ENCODE measurements at regions not wholly inside any gene's neighbourhood (a gene's known extent, or its start where the extent isn't known, plus 50 kb on each side); places are given as distances from the start of the nearest gene placed in this dataset.

- DNase-seq: peak in 1 of 3 donors; percentile 75
Measured at GRCh38 chr3:90011131-90011530, 903.7 kb downstream of the EPHA3 start.

GRCh38 chr3:90011596-90011995 lies 904.2 kb downstream of the EPHA3 start:
- DNase-seq: no peak

GRCh38 chr3:90011996-90012395 lies 904.6 kb downstream of the EPHA3 start:
- DNase-seq: no peak

- peak; percentile 78 to 90 (median 90) for DNase-seq
Measured at GRCh38 chr3:90015688-90016356, 908.4 kb downstream of the EPHA3 start.

GRCh38 chr3:90016555-90016954 lies 909.1 kb downstream of the EPHA3 start:
- DNase-seq: peak in 1 of 3 donors; percentile 72

GRCh38 chr3:90018779-90019178 lies 911.4 kb downstream of the EPHA3 start:
- DNase-seq: peak in 1 of 3 donors; percentile 66

- DNase-seq: no peak
Measured at GRCh38 chr3:90025019-90025418, 917.6 kb downstream of the EPHA3 start.

GRCh38 chr3:90026406-90026805 lies 919.0 kb downstream of the EPHA3 start:
- no peak for DNase-seq

GRCh38 chr3:90031121-90031520 lies 923.7 kb downstream of the EPHA3 start:
- DNase-seq: no peak

- peak in 1 of 3 donors; percentile 66 for DNase-seq
Measured at GRCh38 chr3:90032980-90033641, 925.7 kb downstream of the EPHA3 start.

GRCh38 chr3:90034038-90034437 lies 926.6 kb downstream of the EPHA3 start:
- peak in 1 of 3 donors; percentile 58 for DNase-seq

- no peak for DNase-seq
Measured at GRCh38 chr3:90035643-90036042, 928.2 kb downstream of the EPHA3 start.

- no peak for DNase-seq
Measured at GRCh38 chr3:90036939-90037469, 929.6 kb downstream of the EPHA3 start.

GRCh38 chr3:90039994-90040393 lies 932.6 kb downstream of the EPHA3 start:
- DNase-seq: no peak

- DNase-seq: no peak
Measured at GRCh38 chr3:90040554-90040953, 933.1 kb downstream of the EPHA3 start.

- no peak for DNase-seq
Measured at GRCh38 chr3:90041995-90042394, 934.6 kb downstream of the EPHA3 start.

GRCh38 chr3:90043287-90043686 lies 935.9 kb downstream of the EPHA3 start:
- no peak for DNase-seq

GRCh38 chr3:90044084-90044816 lies 936.8 kb downstream of the EPHA3 start:
- DNase-seq: peak in 1 of 3 donors; percentile 44

GRCh38 chr3:90052425-90052950 lies 945.1 kb downstream of the EPHA3 start:
- DNase-seq: no peak

- peak in 1 of 3 donors; percentile 64 for DNase-seq
Measured at GRCh38 chr3:90054311-90054710, 946.9 kb downstream of the EPHA3 start.

GRCh38 chr3:90055666-90056065 lies 948.2 kb downstream of the EPHA3 start:
- peak; percentile 65 to 89 (median 66) for DNase-seq
